ENCODE measurements at regions not wholly inside any gene's neighbourhood (a gene's known extent, or its start where the extent isn't known, plus 50 kb on each side); places are given as distances from the start of the nearest gene placed in this dataset.
"Not testable (repeated sequence)": the region's sequence is repeated elsewhere in the genome, so short reads cannot be mapped to it uniquely, and the experiment has no call there.

DNA sequence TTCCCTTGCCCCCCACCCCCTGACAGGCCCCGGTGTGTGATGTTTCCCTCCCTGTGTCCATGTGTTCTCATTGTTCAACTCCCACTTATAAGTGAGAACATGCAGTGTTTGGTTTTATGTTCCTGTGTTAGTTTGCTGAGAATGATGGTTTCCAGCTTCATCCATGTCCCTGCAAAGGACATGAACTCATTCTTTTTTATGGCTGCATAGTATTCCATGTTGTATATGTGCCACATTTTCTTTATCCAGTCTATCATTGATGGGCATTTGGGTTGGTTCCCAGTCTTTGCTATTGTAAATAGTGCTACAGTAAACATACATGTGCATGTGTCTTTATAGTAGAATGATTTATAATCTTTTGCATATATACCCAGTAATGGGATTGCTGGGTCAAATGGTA, 287.4 kb downstream of the UTRN start:
- H3K27ac Mint-ChIP-seq; H3K4me1 Mint-ChIP-seq; H3K4me3 Mint-ChIP-seq; DNase-seq; H3K27me3 Mint-ChIP-seq; ATAC-seq (replicated peaks); H3K9me3 Mint-ChIP-seq: not testable (repeated sequence)
- H3K36me3 Mint-ChIP-seq: peaks cover 22 to 27% of the 10 kb centered on the region in 2 donors

DNA sequence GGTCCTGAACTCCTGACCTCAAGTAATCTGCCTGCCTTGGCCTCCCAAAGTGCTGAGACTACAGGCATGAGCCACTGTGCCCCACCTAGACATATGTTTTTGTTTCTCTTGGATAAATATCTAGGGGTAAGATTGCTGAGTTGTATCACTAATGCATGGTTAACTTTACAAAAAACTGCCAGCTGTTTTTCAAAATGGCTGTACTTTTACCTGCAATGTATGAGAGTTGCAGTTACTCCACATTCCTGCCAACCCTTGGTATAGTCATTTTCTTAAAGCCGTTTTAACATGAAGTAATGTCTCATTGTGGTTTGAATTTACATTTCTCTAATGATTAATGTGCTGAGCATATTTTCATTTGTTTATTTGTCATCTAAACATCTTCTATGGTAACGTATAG, 289.7 kb downstream of the UTRN start:
- H3K4me1 Mint-ChIP-seq: no peaks in the 10 kb centered on the region
- peaks cover 0 to 5% of the 10 kb centered on the region in 2 donors for H3K9me3 Mint-ChIP-seq
- H3K27ac Mint-ChIP-seq: no peak overlapping the region
- ATAC-seq (replicated peaks) (no peak), DNase-seq (no peak)
- peaks cover 29 to 37% of the 10 kb centered on the region in 2 donors for H3K36me3 Mint-ChIP-seq
- no peak overlapping the region for H3K4me3 Mint-ChIP-seq
- no peaks in the 10 kb centered on the region for H3K27me3 Mint-ChIP-seq

DNA sequence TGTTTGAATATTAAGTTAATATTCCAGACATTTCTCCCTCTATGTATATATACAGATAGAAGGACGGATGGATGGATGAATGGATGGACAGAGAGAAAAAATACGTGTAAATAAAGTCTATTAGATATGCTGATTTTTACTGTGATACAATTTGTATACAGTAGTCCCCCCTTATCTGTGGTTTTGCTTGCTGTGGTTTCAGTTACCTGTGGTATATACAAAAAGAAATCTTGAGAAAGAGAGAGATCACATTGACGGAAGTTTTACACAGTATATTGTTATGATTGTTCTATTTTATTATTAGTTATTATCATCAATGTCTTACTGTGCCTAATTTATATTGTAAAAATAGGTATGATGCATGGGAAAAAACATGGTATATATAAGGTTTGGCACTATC, 290.2 kb downstream of the UTRN start:
- Mint-ChIP-seq H3K27me3 (no peaks in the 10 kb centered on the region), H3K9me3 (peaks cover 0 to 5% of the 10 kb centered on the region in 2 donors), H3K36me3 (peaks cover 29 to 39% of the 10 kb centered on the region in 2 donors), H3K4me1 (no peaks in the 10 kb centered on the region), H3K27ac (no peak overlapping the region), H3K4me3 (no peak overlapping the region)
- DNase-seq (no peak), ATAC-seq (replicated peaks) (no peak)

DNA sequence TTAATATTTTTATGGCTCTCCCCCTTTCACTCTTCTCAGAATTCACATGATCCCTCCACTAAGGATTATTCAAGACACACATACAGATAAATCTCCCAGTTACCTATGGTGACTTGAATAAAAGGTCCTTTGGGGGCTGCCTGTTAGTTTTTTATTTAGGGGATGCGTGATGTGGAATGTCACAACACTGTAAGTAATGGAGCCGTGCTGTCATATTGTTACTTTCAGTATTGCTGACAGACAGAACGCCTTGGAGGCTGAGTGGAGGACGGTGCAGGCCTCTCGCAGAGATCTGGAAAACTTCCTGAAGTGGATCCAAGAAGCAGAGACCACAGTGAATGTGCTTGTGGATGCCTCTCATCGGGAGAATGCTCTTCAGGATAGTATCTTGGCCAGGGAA, 291.7 kb downstream of the UTRN start:
- H3K27me3 Mint-ChIP-seq: no peaks in the 10 kb centered on the region
- peaks cover 0 to 2% of the 10 kb centered on the region in 2 donors for H3K9me3 Mint-ChIP-seq
- DNase-seq (no peak), ATAC-seq (replicated peaks) (no peak)
- H3K4me1 Mint-ChIP-seq: peaks cover 1 to 4% of the 10 kb centered on the region in 2 donors
- no peak overlapping the region for H3K27ac Mint-ChIP-seq
- peaks cover 27 to 36% of the 10 kb centered on the region in 2 donors for H3K36me3 Mint-ChIP-seq
- H3K4me3 Mint-ChIP-seq: no peak overlapping the region

DNA sequence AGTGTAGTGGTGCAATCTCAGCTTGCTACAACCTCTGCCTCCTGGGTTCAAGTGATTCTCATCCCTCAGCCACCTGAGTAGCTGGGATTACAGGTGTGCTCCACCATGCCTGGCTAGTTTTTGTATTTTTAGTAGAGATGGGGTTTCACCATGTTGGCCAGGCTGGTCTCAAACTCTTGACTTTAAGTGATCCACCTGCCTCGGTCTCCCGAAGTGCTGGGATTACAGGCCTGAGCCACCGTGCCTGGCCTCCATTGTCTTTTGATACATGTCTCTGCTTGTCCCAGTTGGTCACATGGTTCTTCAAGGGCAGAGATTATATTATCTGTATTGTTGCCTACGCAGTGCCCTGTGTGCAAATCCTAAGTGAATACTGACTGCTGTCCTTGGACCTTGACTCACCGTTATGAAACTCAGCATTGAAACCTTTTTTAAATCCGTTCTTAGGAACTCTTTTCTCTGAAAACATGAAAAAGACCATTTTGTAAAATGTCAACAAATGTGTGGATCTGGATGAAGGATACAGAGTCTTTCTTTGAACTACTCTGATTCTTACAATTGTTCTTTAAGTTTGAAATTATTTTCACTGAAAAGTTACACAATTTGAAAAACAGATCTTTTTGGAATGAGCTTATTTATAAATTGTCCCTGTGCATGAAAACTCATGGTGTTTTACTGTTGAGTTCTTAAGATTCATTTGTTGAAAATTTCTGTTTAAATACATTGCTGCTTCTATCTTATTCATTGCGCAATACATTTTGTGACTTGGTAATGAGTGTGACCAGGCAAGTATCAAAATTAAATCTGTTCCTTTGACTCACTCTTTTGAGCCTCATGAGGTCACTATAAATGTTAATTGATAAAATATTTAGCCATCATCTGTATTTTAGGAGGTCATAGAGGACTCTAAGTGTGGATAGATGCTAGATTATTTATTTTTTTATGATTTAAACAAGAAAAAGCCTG, 293.5 kb downstream of the UTRN start:
- no peaks in the 10 kb centered on the region for H3K27me3 Mint-ChIP-seq
- H3K27ac Mint-ChIP-seq: no peak overlapping the region
- H3K36me3 Mint-ChIP-seq: peaks cover 21 to 23% of the 10 kb centered on the region in 2 donors
- ATAC-seq (replicated peaks) (no peak), DNase-seq (no peak)
- no peak overlapping the region for H3K4me3 Mint-ChIP-seq
- peaks cover 9 to 20% of the 10 kb centered on the region in 2 donors for H3K4me1 Mint-ChIP-seq
- no peaks in the 10 kb centered on the region for H3K9me3 Mint-ChIP-seq

DNA sequence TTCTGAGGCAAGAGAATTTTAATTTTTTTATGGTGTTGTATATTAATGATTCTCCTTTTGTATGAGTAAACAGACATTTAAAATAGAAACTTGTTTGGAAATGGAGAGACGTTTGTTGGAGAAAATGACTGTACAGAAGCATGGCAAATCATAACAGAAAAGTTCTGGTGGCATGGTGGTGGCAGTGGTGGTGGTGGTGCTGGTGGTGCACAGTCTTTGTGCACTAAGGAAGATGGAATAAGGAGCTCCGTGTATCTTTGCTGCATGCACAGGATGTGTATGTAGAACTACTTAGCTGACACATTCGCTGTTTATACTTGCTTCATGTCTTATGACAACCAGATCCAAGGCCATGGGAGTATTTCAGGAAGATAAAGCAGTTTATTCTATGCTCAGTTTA, 294.9 kb downstream of the UTRN start:
- Mint-ChIP-seq H3K36me3 (peaks cover 21 to 23% of the 10 kb centered on the region in 2 donors), H3K27ac (no peak overlapping the region), H3K4me3 (no peak overlapping the region), H3K4me1 (peaks cover 9 to 20% of the 10 kb centered on the region in 2 donors), H3K27me3 (no peaks in the 10 kb centered on the region), H3K9me3 (no peaks in the 10 kb centered on the region)
- ATAC-seq (replicated peaks) (no peak), DNase-seq (no peak)

DNA sequence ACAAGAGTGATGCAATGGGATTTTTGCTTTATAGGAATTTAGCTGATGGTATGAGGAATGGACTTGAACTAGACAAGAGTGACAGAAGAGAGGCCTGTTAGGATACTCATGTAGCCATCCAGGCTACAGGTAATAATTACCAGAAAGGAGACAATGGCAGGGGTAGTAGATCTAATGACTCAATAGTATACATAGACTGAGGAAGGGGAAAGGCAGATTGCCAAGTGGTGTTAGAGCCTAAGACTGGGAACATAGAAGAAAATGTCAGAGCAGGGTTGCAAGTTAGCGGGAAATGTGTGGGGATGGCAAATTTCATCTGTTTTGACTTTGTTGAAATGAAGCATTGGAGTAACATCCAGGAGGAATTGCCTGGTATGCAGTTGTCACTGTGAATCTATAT, 295.6 kb downstream of the UTRN start:
- Mint-ChIP-seq H3K4me3 (no peak overlapping the region), H3K9me3 (no peaks in the 10 kb centered on the region), H3K4me1 (peaks cover 9 to 20% of the 10 kb centered on the region in 2 donors), H3K27me3 (no peaks in the 10 kb centered on the region), H3K27ac (no peak overlapping the region), H3K36me3 (peaks cover 21 to 23% of the 10 kb centered on the region in 2 donors)
- DNase-seq (no peak), ATAC-seq (replicated peaks) (no peak)

DNA sequence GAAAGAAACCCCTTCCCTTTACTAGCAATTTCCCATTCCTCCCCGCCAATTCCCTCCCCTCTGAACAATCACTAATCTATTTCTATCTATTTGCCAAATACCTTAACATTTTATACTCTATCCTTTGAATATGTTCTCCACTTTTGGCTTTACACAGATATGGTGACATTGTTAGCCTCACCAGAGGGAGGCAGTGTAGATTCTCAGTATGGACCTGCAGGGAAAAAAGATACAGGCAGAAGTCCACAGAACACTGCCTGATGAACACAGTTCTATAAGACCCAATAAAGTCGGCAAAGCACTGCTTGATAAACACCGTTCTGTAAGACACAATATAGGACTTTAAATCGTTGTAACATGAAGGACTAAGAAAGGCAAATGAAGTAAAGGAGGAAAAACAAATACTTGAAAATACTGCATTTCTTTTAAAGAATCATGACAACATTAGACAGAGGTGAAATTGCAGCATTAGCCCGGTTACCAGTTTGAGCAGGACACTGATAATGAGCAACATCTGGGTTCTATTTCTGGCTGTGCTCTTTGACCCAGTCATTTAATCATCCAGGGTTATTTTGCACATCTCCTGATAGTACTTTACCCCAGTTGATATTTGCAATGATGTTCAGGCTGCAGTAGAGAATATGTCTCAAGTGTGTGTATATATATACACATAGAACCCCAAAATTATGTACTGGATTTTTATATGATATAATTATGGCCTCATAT, 296.8 kb downstream of the UTRN start:
- Mint-ChIP-seq H3K4me1 (peaks cover 9 to 20% of the 10 kb centered on the region in 2 donors), H3K27me3 (no peaks in the 10 kb centered on the region), H3K27ac (no peak overlapping the region), H3K36me3 (peaks cover 18 to 23% of the 10 kb centered on the region in 2 donors), H3K4me3 (no peak overlapping the region), H3K9me3 (no peaks in the 10 kb centered on the region)
- peak; percentile 28 to 36 for ATAC-seq (replicated peaks)
- DNase-seq: no peak

DNA sequence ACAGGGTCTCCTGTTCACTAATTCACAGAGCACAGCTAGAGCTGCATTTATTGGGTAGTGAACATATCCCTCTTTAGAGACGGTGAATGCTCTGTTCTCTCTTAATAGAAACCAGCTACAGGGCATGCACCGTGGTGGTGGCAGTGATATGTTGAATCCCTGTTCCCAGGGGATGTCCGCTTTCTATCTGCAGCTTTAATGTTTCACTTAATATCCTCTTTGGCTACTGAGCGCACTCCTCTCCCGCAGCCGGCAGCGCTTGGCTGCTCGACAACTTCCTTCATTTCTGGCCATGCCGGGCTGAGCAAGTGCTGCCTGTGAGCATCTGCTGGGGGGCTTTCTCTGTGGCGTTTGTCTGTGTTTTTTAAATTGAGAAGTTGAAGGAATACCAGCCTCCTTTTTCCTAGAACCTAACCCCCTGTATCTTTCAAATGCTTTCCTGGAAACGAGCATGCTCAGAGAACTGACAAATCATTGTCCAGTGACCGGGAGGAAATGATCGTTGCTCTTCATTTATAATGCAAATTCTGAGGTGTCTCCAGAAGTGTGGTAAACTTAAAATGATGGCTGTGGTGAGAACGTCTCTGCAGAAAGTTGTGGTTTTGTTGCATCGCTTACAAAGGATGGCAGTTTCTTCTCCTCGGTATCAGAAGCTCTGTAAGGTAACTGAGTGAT, 297.9 kb downstream of the UTRN start:
- Mint-ChIP-seq H3K36me3 (peaks cover 15 to 19% of the 10 kb centered on the region in 2 donors), H3K27me3 (no peaks in the 10 kb centered on the region), H3K4me1 (peaks cover 18 to 31% of the 10 kb centered on the region in 2 donors), H3K4me3 (peak overlapping the region; percentile 81 to 93), H3K27ac (peak overlapping the region; percentile 72), H3K9me3 (no peaks in the 10 kb centered on the region)
- peak; percentile 30 for DNase-seq
- peak; percentile 87 to 93 for ATAC-seq (replicated peaks)

DNA sequence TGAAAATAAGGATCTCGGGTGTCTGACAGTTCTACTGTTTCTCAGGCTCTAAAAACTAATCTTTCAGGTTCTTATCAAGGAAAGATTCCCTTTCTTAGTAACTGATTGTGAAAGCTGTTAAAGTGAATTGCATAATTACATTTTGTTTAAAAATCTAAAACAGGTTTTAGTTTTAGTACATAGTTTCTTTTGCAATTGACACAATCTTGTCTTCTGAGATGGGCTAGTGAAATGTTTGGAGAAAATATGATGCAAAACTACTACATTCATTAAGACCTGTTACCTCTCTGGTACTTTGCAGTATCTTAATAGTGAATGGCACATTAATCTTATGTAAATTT, 298.4 kb downstream of the UTRN start:
- no peak for ATAC-seq (replicated peaks)
- Mint-ChIP-seq H3K9me3 (no peaks in the 10 kb centered on the region), H3K4me3 (peak overlapping the region; percentile 81 to 93), H3K4me1 (peaks cover 18 to 32% of the 10 kb centered on the region in 2 donors), H3K27me3 (no peaks in the 10 kb centered on the region), H3K36me3 (peaks cover 11 to 14% of the 10 kb centered on the region in 2 donors), H3K27ac (no peak overlapping the region)
- DNase-seq: no peak

DNA sequence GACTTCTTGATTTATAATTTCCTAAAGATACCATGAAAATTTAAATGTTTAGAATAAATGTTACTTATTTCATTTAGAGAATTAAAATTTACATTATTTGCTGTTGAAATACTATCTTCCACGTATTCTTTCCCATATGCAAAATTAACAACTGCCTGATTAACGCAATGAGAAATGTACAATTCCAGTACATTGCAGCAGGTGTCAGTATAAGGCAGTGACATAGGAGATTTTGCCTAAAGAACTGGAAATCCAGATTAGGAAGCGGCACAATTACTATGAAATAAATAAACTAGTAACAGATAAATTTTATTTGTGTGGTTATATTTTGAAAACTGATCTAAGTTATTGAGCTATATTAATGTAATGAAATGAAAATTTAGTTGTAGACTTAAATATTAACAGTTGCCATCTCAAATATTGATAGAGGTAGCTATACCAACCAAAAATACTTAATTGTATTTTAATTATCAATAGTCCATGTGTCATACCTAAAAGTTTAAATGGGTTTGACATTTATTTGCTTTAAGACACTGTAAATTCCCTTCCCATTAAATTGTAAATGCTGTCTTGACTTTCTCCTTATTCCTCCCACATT, 300.2 kb downstream of the UTRN start:
- H3K36me3 Mint-ChIP-seq: peaks cover 3% of the 10 kb centered on the region in 2 donors
- no peak for ATAC-seq (replicated peaks)
- H3K9me3 Mint-ChIP-seq: no peaks in the 10 kb centered on the region
- H3K4me1 Mint-ChIP-seq: peaks cover 18 to 32% of the 10 kb centered on the region in 2 donors
- no peaks in the 10 kb centered on the region for H3K27me3 Mint-ChIP-seq
- H3K27ac Mint-ChIP-seq: no peak overlapping the region
- H3K4me3 Mint-ChIP-seq: no peak overlapping the region
- no peak for DNase-seq

DNA sequence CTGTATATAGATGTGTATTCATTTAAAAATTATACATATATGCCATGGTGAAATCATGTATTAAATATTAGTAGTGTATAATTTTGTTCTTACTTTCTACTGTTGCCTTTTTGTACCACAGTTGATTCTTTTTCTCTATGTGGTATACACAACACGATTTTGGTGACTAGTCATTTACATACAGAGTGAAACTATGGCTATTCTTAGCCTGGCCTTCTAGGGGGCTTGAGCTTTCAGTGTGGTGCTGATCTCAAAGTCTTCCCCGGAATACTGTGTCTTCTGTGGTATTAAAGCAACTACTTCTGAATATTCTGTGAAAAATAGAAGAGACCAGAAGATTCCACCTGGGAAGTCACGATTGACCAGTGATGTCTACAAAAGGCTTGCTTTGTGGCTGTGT, 301.9 kb downstream of the UTRN start:
- ATAC-seq (replicated peaks) (no peak), DNase-seq (no peak)
- H3K36me3 Mint-ChIP-seq: no peaks in the 10 kb centered on the region
- no peaks in the 10 kb centered on the region for H3K27me3 Mint-ChIP-seq
- H3K9me3 Mint-ChIP-seq: no peaks in the 10 kb centered on the region
- H3K4me1 Mint-ChIP-seq: peaks cover 15 to 26% of the 10 kb centered on the region in 2 donors
- no peak overlapping the region for H3K27ac Mint-ChIP-seq
- H3K4me3 Mint-ChIP-seq: no peak overlapping the region

DNA sequence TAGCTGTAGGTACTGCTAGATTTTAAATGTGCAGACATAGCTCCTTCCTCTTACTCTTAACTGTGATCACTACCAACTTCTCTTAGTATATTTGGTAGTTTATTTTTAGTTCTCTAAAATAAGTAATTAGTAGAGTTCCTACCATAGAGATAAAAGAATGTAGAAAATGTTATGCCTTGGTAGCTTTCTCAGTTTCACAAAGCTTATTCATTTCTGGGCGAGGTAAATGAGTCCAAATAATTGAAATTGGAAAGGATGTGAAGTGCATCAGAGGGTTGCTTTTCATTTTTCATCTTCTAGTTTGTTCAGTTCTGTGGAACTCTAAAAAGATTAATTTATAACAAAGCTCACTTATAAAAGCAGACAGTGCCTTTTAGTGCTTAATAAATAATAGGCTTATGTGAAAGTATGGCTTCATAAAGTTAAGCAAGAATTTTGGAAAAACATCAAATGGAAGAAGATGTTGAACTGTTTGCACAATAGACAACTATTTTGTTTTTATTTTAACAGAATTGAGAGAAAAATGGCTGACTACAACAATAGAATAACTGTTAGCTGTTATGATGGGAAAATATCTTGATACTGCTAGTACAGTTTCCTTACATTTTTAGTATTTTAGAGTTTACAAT, 303.7 kb downstream of the UTRN start:
- ATAC-seq (replicated peaks): peak; percentile 91
- H3K27ac Mint-ChIP-seq: no peak overlapping the region
- peaks cover 9 to 12% of the 10 kb centered on the region in 2 donors for H3K4me1 Mint-ChIP-seq
- no peak overlapping the region for H3K4me3 Mint-ChIP-seq
- peaks cover 0 to 4% of the 10 kb centered on the region in 2 donors for H3K9me3 Mint-ChIP-seq
- no peaks in the 10 kb centered on the region for H3K27me3 Mint-ChIP-seq
- peaks cover 4 to 5% of the 10 kb centered on the region in 2 donors for H3K36me3 Mint-ChIP-seq
- DNase-seq: no peak
